ENCODE measurements at regions not wholly inside any gene's neighbourhood (a gene's known extent, or its start where the extent isn't known, plus 50 kb on each side); places are given as distances from the start of the nearest gene placed in this dataset.

DNA sequence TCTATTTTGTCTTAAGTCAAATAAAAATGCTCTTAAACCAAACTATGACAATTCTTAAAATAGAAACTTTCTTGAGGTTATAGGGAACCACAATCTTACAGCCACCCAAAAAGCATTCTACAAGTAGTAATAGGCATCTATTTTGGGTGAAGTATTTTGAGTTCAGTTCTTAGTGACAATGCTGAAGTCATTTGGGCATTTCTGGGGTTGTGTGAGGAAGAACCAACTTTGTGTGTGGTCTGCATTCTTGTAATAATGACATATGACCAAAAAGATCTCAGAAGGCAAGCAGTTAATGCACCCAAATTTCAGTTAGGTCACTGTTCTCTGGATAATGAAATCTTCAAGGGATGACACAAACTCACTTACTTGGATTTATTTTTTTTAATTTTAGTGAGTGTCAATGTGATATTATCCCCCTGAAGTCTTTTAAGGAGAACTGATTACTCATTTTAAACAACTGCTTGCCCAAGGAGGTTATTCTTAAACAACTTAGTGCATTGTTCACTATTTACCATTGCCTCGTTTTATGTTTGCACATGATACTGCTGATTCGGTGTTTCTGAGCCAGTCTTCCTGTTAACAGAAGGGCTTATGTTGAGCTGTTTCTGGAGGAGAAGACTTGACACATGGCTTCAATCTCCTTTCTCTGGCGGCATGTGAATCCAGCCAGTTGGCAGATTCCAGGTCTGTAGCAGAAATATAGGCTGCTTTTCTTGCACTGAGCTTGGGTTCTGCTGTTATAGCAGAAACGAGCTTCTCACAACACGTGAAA, 618.9 kb downstream of the BCKDHB start:
- Histone ChIP-seq H3K4me3 (ENCODE audit: low read depth, low read length) (no peak overlapping the region), H3K36me3 (ENCODE audit: control insufficient read depth, insufficient read depth, low read length) (no peaks in the 10 kb centered on the region), H3K27me3 (ENCODE audit: control insufficient read depth, insufficient read depth, low read length) (no peaks in the 10 kb centered on the region)
- no peak for DNase-seq (ENCODE audit: low read depth)
- TF ChIP-seq, protein P1, sequence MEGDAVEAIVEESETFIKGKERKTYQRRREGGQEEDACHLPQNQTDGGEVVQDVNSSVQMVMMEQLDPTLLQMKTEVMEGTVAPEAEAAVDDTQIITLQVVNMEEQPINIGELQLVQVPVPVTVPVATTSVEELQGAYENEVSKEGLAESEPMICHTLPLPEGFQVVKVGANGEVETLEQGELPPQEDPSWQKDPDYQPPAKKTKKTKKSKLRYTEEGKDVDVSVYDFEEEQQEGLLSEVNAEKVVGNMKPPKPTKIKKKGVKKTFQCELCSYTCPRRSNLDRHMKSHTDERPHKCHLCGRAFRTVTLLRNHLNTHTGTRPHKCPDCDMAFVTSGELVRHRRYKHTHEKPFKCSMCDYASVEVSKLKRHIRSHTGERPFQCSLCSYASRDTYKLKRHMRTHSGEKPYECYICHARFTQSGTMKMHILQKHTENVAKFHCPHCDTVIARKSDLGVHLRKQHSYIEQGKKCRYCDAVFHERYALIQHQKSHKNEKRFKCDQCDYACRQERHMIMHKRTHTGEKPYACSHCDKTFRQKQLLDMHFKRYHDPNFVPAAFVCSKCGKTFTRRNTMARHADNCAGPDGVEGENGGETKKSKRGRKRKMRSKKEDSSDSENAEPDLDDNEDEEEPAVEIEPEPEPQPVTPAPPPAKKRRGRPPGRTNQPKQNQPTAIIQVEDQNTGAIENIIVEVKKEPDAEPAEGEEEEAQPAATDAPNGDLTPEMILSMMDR (IDR thresholded peaks at IDR 0.05; ENCODE audit: insufficient read depth, low read length, poor library complexity, severe bottlenecking), result no peak

- no peaks in the 10 kb centered on the region for H3K27me3 ChIP-seq (ENCODE audit: control insufficient read depth, insufficient read depth, low read length)
- H3K36me3 ChIP-seq (ENCODE audit: control insufficient read depth, insufficient read depth, low read length), result no peaks in the 10 kb centered on the region
- no peak for DNase-seq (ENCODE audit: low read depth)
- TF ChIP-seq, protein P1 (IDR thresholded peaks at IDR 0.05; ENCODE audit: insufficient read depth, low read length, poor library complexity, severe bottlenecking), result no peak
- H3K4me3 ChIP-seq (ENCODE audit: low read depth, low read length), result no peak overlapping the region
Measured at GRCh38 chr6:80720824-80721223, 614.4 kb downstream of the BCKDHB start.

DNA sequence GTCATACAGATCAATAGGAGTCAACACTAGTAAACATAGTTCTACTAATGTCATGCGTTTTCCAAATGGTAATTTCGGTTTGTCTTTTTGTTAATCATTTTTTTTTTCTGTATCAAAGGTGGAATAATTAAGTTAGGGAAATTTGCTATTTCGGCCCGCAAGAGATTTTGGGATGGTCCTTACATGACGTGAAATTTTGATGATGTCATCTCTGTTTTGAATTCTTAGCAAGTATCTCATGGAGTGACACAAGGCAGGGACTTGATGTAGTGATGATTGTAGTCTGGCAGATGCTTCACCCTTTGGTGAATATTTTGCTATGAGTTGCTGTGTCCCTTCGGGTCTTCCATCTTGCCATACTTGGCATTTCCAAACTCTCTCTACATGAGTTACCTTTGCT, 608.0 kb downstream of the BCKDHB start:
- TF ChIP-seq, protein P1 (IDR thresholded peaks at IDR 0.05; ENCODE audit: insufficient read depth, low read length, poor library complexity, severe bottlenecking), result no peak
- no peaks in the 10 kb centered on the region for H3K27me3 ChIP-seq (ENCODE audit: control insufficient read depth, insufficient read depth, low read length)
- DNase-seq (ENCODE audit: low read depth), result no peak
- no peaks in the 10 kb centered on the region for H3K36me3 ChIP-seq (ENCODE audit: control insufficient read depth, insufficient read depth, low read length)
- no peak overlapping the region for H3K4me3 ChIP-seq (ENCODE audit: low read depth, low read length)

DNA sequence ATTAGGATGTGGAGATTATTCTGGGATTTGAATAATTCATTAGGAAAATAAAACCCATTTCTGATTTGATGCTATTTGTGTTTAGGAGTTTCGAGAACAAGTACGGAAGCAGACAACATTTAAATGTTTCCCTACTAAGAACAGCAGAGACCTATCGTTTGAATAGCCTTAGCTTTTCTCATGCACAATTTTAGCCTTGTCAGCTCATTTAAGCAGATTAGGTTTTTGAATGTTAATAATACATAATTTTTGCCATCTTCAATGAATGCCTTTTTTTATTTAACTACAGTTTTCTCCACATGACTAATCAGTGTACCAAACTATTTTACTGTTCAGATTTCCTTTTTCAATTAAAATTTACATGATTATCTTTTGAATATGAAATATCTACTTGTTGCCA, 592.0 kb downstream of the BCKDHB start:
- DNase-seq (ENCODE audit: low read depth), result no peak
- Histone ChIP-seq H3K36me3 (ENCODE audit: control insufficient read depth, insufficient read depth, low read length) (no peaks in the 10 kb centered on the region), H3K4me3 (ENCODE audit: low read depth, low read length) (no peak overlapping the region), H3K27me3 (ENCODE audit: control insufficient read depth, insufficient read depth, low read length) (no peaks in the 10 kb centered on the region)
- TF ChIP-seq, protein P1 (IDR thresholded peaks at IDR 0.05; ENCODE audit: insufficient read depth, low read length, poor library complexity, severe bottlenecking), result no peak

- TF ChIP-seq, protein P1 (IDR thresholded peaks at IDR 0.05; ENCODE audit: insufficient read depth, low read length, poor library complexity, severe bottlenecking), result no peak
- Histone ChIP-seq H3K27me3 (ENCODE audit: control insufficient read depth, insufficient read depth, low read length) (no peaks in the 10 kb centered on the region), H3K4me3 (ENCODE audit: low read depth, low read length) (no peak overlapping the region), H3K36me3 (ENCODE audit: control insufficient read depth, insufficient read depth, low read length) (no peaks in the 10 kb centered on the region)
- no peak for DNase-seq (ENCODE audit: low read depth)
Measured at GRCh38 chr6:80696268-80696667, 589.8 kb downstream of the BCKDHB start.
